ENCODE measurements at regions not wholly inside any gene's neighbourhood (a gene's known extent, or its start where the extent isn't known, plus 50 kb on each side); places are given as distances from the start of the nearest gene placed in this dataset.

DNA sequence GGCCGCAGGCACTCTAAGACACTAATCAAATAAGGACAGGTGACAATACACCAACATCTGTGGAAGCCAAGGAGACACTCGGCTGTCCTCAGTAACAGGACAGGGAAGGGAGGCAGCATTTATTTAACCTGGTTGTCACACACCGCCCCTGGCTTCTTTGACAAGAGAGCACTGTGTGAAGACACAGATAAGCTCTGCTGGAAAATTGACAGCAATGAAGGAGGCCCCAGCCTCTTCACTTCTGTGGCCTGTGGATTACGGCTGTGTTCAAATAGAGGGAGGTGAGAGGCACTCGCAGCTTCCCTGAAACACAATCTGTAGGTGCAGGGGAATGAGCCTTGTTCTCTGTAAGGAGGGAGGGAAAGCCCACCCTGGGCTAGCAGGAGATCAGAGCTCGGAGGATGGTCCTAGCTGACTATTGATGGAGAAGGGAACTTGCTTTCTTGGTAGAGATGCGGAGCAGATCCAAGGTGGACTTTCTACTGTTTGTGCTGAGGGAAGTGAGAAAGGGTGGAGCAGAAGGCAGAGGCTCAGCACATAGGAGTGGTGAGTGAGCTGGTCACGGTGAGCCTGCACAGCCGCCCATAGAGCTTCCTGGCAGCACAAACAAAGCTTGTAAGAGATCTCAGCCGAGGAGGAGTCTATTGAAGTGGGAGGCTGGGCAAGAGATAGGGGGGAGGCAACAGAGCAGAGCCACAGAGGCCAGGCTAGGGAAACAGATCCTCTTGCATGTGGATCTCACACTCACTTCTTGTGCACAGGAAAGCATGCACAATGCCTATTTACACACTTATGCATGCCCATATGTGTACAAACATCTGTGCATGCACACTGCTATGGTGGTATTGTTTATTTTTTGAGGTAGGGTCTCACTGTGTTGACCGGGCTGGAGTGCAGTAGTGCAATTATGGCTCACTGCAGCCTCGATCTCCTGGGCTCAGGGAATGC is 114.6 kb upstream of the THY1 start:
- TF ChIP-seq, protein P1, sequence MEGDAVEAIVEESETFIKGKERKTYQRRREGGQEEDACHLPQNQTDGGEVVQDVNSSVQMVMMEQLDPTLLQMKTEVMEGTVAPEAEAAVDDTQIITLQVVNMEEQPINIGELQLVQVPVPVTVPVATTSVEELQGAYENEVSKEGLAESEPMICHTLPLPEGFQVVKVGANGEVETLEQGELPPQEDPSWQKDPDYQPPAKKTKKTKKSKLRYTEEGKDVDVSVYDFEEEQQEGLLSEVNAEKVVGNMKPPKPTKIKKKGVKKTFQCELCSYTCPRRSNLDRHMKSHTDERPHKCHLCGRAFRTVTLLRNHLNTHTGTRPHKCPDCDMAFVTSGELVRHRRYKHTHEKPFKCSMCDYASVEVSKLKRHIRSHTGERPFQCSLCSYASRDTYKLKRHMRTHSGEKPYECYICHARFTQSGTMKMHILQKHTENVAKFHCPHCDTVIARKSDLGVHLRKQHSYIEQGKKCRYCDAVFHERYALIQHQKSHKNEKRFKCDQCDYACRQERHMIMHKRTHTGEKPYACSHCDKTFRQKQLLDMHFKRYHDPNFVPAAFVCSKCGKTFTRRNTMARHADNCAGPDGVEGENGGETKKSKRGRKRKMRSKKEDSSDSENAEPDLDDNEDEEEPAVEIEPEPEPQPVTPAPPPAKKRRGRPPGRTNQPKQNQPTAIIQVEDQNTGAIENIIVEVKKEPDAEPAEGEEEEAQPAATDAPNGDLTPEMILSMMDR (conservative IDR thresholded peaks at IDR 0.05 in 1 of 2, IDR thresholded peaks at IDR 0.05 in 1 of 2; ENCODE audit: low read depth in 1 of 2, low read length in 2 of 2) = no peak
- no peak for TF ChIP-seq EZH2 (IDR thresholded peaks at IDR 0.05; ENCODE audit: low read length, missing control alignments)

Measured in fibroblast of lung (primary cell).